Right lobe of liver (tissue), 6 donors: ENCODE measurements at regions not wholly inside any gene's neighbourhood (a gene's known extent, or its start where the extent isn't known, plus 50 kb on each side); places are given as distances from the start of the nearest gene placed in this dataset.

Experiments
- ATAC-seq, 4 donors: fragments of 200-7000 bp; cut with Tn5 transposase; one replicate each; pipeline ENCODE4 v1.9.1; 2020; ENCODE audit warnings: mild to moderate bottlenecking in 4 of 4, moderate library complexity in 4 of 4
- DNase-seq, 3 donors: peaks; one replicate each; pipeline ENCODE4 v3.0.0-alpha.2; 2020
- H3K27ac ChIP-seq, 3 donors: fragments of 200-600 bp; one replicate each; pipeline ENCODE4 v1.8.0; 2022
- H3K27me3 ChIP-seq, 2 donors: fragments of 200-600 bp; one replicate each; pipeline ENCODE4 v1.8.0; 2022
- H3K36me3 ChIP-seq, 4 donors: fragments of 200-600 bp; sonication (generic) in 1 of 4; one replicate each; pipeline versions ENCODE4 v1.5.1 to v1.8.0; 2017 to 2022; ENCODE audit warnings: control low read depth in 1 of 4
- H3K4me1 ChIP-seq, 4 donors: fragments of 200-600 bp; sonication (generic) in 1 of 4; one replicate each; pipeline versions ENCODE4 v1.5.1 to v1.8.0; 2017 to 2022; ENCODE audit warnings: control low read depth in 1 of 4
- H3K4me3 ChIP-seq, 3 donors: fragments of 200-600 bp; one replicate each; pipeline ENCODE4 v1.8.0; 2022
- H3K9me3 ChIP-seq, 4 donors: fragments of 200-600 bp; sonication (generic) in 1 of 4; one replicate each; pipeline versions ENCODE4 v1.5.1 to v1.8.0; 2017 to 2022; ENCODE audit warnings: control low read depth in 1 of 4
- CTCF ChIP-seq, 4 donors: fragments of 200-600 bp in 3 of 4; fragments of 450-650 bp in 1 of 4; IDR thresholded peaks; one replicate each; pipeline versions ENCODE4 v1.5.1 to v1.8.0; 2016 to 2022; ENCODE audit warnings: antibody characterized with exemption in 4 of 4, mild to moderate bottlenecking in 2 of 4
- POLR2A ChIP-seq: fragments of 450-650 bp; IDR thresholded peaks from one replicate; pipeline ENCODE4 v1.6.1; 2017; ENCODE audit warnings: antibody characterized with exemption, mild to moderate bottlenecking
- WGBS: methylation state at CpG from one replicate; pipeline ENCODE4 v1.1.6; 2018; ENCODE audit warnings: low coverage, low lambda C conversion rate; ENCODE audit not compliant: insufficient coverage; ENCODE audit errors: missing lambda C conversion rate; 5-methylcytosine and 5-hydroxymethylcytosine counted together
- intact Hi-C, 2 donors: fragments of 100-400 bp; cut with DNase I; formaldehyde crosslinking; loops; one replicate each; pipeline versions ENCODE4 v1.11.2 to v1.14.1; 2022
- donor health status: DM: no; HTN: yes; CAD: no.
- donor health status: DM: no; HTN: no; CAD: no.
- donor health status: DM: no; HTN: no; CAD: no.
- donor health status: DM: no; HTN: yes; CAD: no.
- donor health status: DM: no; HTN: yes; CAD: no.

- TF ChIP-seq POLR2A (no peak), CTCF (IDR thresholded peaks at IDR 0.05) (no peak)
- no peaks in the 10 kb centered on the region for H3K9me3 ChIP-seq
- no peak overlapping the region for H3K4me3 ChIP-seq
- H3K27me3 ChIP-seq: no peaks in the 10 kb centered on the region
- WGBS: 91% methylated on average over 3 of the region's 3 CpGs
- no peaks in the 10 kb centered on the region for H3K4me1 ChIP-seq
- H3K27ac ChIP-seq: no peak overlapping the region
- no peaks in the 10 kb centered on the region for H3K36me3 ChIP-seq
- intact Hi-C loops: no loop called here
- DNase-seq: no peak
- no peak for ATAC-seq
Observed at GRCh38 chr2:16784652-16785051, 119.0 kb upstream of the CYRIA start.

- ATAC-seq (no peak), DNase-seq (no peak)
- WGBS: 88% methylated on average over 9 of the region's 10 CpGs
- H3K4me1 ChIP-seq: peaks cover 0 to 5% (median 1%) of the 10 kb centered on the region in 4 donors
- no peak overlapping the region for H3K4me3 ChIP-seq
- no peaks in the 10 kb centered on the region for H3K9me3 ChIP-seq
- H3K36me3 ChIP-seq: no peaks in the 10 kb centered on the region
- intact Hi-C loops: loop anchor here in 1 of 2 donors (10.0 kb wide), 2 partner anchors 378 to 528 kb away; no protein-coding TSS in a partner anchor
- H3K27ac ChIP-seq: no peak overlapping the region
- no peak for TF ChIP-seq CTCF (IDR thresholded peaks at IDR 0.05)
- no peak for TF ChIP-seq POLR2A
- H3K27me3 ChIP-seq: no peaks in the 10 kb centered on the region
Observed at GRCh38 chr2:16777123-16777870, 111.7 kb upstream of the CYRIA start.

GRCh38 chr2:16775899-16776231 is 110.2 kb upstream of the CYRIA start:
- intact Hi-C loops: loop anchor here in 1 of 2 donors (10.0 kb wide), 2 partner anchors 379 to 529 kb away; no protein-coding TSS in a partner anchor

More at GRCh38 chr2:16775899-16776231, 110.2 kb upstream of the CYRIA start:
- Histone ChIP-seq H3K4me1 (peaks cover 0 to 5% (median 1%) of the 10 kb centered on the region in 4 donors), H3K27me3 (no peaks in the 10 kb centered on the region), H3K9me3 (no peaks in the 10 kb centered on the region), H3K4me3 (no peak overlapping the region), H3K27ac (no peak overlapping the region), H3K36me3 (no peaks in the 10 kb centered on the region)
- DNase-seq: no peak
- peak in 1 of 4 donors; percentile 18 for ATAC-seq
- TF ChIP-seq CTCF (IDR thresholded peaks at IDR 0.05): no peak
- no peak for TF ChIP-seq POLR2A
- WGBS: 8% methylated on average over 1 of the region's 1 CpG
